GM18907 (cell line): ENCODE measurements at regions not wholly inside any gene's neighbourhood (a gene's known extent, or its start where the extent isn't known, plus 50 kb on each side); places are given as distances from the start of the nearest gene placed in this dataset.

Experiments used
- ATAC-seq: cut with Tn5 transposase; IDR thresholded peaks from one replicate; pipeline ENCODE4 v1.9.1; 2021; ENCODE audit warnings: mild to moderate bottlenecking, moderate library complexity; ENCODE audit not compliant: unreplicated experiment

GRCh38 chr1:48057249-48057648 is 60.1 kb upstream of the TRABD2B start:
- no peak for ATAC-seq

GRCh38 chr1:48055876-48056764 is 58.9 kb upstream of the TRABD2B start:
- no peak for ATAC-seq

DNA sequence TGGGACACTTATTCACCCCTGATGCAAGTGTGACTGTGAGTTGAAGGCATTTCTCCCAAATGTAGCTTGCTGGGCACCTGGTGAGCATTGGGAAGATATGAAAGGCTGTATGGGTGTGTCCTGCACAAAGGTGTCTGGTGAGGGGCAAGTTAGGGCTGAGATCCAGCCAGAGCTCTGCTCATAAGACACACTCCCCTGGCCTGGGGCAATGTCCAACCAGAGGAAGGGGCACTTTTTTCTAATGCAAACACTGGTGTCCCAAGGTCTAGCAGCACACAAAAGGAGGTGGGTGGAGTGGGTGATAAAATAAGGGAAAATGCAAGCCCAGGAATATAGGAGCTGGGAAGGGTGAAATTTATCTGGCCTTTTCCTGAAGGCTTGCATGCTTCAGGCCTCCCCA is 57.0 kb upstream of the TRABD2B start:
- ATAC-seq = no peak

DNA sequence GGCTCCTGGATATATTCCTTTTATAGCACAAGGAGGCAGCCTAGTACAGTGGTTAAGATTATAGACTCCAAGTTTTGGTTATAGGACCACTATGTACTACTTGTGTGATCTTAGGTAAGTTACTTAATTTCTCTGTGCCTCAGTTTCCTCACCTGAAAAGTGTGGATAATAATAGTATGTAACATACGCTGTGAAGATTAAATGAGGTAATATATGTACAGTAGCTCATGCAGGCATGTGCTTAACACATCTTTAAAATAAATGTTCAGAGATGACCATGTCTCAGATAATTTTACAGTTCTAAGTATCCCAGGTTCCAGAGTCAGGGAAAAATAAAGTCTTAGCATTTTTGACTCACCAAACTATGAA is 55.7 kb upstream of the TRABD2B start:
- no peak for ATAC-seq

DNA sequence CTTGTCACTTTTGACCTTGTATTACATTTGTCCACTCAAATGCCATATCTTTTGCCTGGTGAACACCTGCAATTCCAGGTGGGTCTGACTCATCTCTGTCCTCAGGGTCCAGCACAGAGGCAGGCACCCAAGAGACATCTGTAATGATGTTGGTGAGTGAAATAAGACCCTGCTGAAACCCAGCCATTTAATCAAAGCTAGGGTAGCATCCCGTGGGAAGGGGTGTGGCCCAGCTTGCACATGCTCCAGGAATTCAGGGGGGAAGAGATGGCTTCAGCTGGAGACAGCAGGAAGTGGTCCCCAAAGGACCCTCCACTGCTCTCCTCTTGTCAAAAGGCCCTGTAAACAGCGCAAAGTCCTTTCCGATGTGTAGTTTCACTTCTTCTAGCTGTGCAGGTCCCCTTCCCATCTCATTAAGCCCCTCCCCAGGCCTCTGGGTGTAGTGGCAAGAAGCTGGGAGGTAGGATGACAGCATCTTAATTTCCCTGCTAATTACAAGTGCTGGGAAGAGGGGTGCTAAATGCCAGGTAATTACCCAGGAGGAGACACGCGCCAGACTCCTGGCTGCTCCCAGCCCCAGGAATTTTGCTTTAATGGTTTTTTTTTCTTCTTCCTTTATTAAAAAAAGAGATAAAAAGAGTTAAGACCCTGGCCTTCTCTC is 54.4 kb upstream of the TRABD2B start:
- no peak for ATAC-seq

- no peak for ATAC-seq
Observed at GRCh38 chr1:48049823-48050535, 52.8 kb upstream of the TRABD2B start.

- no peak for ATAC-seq
Observed at GRCh38 chr1:48048980-48049379, 51.8 kb upstream of the TRABD2B start.

DNA sequence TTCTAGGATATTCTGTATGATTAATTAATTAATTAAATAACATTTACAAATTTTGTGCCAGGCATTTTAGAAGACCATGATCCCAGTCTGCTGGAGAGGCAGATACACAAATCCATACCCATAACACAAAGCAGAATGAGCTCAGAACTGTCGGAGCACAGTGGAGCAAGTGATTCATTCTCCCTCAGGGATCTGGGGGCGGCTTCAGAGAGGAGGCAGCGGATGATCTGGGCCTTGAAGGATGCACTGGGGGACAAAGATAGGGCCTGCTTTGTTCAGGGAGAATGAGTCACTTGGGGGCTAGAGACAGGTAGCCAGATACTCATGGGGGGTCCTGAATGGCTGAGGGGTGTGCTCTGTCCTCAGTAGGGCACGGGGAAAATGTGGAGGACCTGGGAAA is 50.9 kb upstream of the TRABD2B start:
- ATAC-seq = no peak

- no peak for ATAC-seq
Observed at GRCh38 chr1:48047116-48047515, 49.9 kb upstream of the TRABD2B start.
